ENCODE measurements at regions not wholly inside any gene's neighbourhood (a gene's known extent, or its start where the extent isn't known, plus 50 kb on each side); places are given as distances from the start of the nearest gene placed in this dataset.

GRCh38 chr21:28489821-28490350, 502.8 kb downstream of the LTN1 start:
- Histone ChIP-seq H3K4me3 (ENCODE audit: low read length in 2 of 2) (no peak overlapping the region), H3K27ac (ENCODE audit: low read depth in 1 of 2, low read length in 2 of 2) (peak overlapping the region in 1 of 2 donors; percentile 76), H3K9me3 (ENCODE audit: control insufficient read depth, low read length) (no peaks in the 10 kb centered on the region), H3K4me1 (ENCODE audit: control insufficient read depth in 1 of 2, insufficient read depth in 2 of 2, low read length in 2 of 2) (peaks cover 0 to 9% of the 10 kb centered on the region in 2 donors), H3K27me3 (ENCODE audit: control insufficient read depth in 1 of 2, insufficient read depth in 2 of 2, low read length in 1 of 2) (no peaks in the 10 kb centered on the region), H3K36me3 (ENCODE audit: control insufficient read depth in 1 of 2, insufficient read depth in 2 of 2, low read length in 1 of 2) (no peaks in the 10 kb centered on the region)
- DNase-seq (no peak), ATAC-seq (ENCODE audit: low FRiP score) (no peak)
- WGBS, 2 donors, result 31 to 34% methylated on average over 3 of the region's 3 CpGs
- intact Hi-C loops (cut with DNase I), result loop anchor here in 1 of 2 donors (10.0 kb wide), 1 partner anchor 145 kb away; no protein-coding TSS in a partner anchor

- Histone ChIP-seq H3K4me1 (ENCODE audit: control insufficient read depth in 1 of 2, insufficient read depth in 2 of 2, low read length in 2 of 2) (peaks cover 0 to 9% of the 10 kb centered on the region in 2 donors), H3K36me3 (ENCODE audit: control insufficient read depth in 1 of 2, insufficient read depth in 2 of 2, low read length in 1 of 2) (no peaks in the 10 kb centered on the region), H3K9me3 (ENCODE audit: control insufficient read depth, low read length) (no peaks in the 10 kb centered on the region), H3K4me3 (ENCODE audit: low read length in 2 of 2) (no peak overlapping the region), H3K27ac (ENCODE audit: low read depth in 1 of 2, low read length in 2 of 2) (peak overlapping the region in 1 of 2 donors; percentile 66), H3K27me3 (ENCODE audit: control insufficient read depth in 1 of 2, insufficient read depth in 2 of 2, low read length in 1 of 2) (no peaks in the 10 kb centered on the region)
- intact Hi-C loops (cut with DNase I), result loop anchor here in 1 of 2 donors (10.0 kb wide), 1 partner anchor 146 kb away; no protein-coding TSS in a partner anchor
- DNase-seq (no peak), ATAC-seq (ENCODE audit: low FRiP score) (no peak)
- 64 to 83% methylated on average over 7 of the region's 7 CpGs for WGBS, 2 donors
These were observed 503.5 kb downstream of the LTN1 start for GRCh38 chr21:28489162-28489561.

GRCh38 chr21:28487455-28488070, 505.1 kb downstream of the LTN1 start:
- Histone ChIP-seq H3K9me3 (ENCODE audit: control insufficient read depth, low read length) (no peaks in the 10 kb centered on the region), H3K27ac (ENCODE audit: low read depth in 1 of 2, low read length in 2 of 2) (no peak overlapping the region), H3K36me3 (ENCODE audit: control insufficient read depth in 1 of 2, insufficient read depth in 2 of 2, low read length in 1 of 2) (no peaks in the 10 kb centered on the region), H3K4me3 (ENCODE audit: low read length in 2 of 2) (no peak overlapping the region), H3K27me3 (ENCODE audit: control insufficient read depth in 1 of 2, insufficient read depth in 2 of 2, low read length in 1 of 2) (no peaks in the 10 kb centered on the region), H3K4me1 (ENCODE audit: control insufficient read depth in 1 of 2, insufficient read depth in 2 of 2, low read length in 2 of 2) (peaks cover 0 to 9% of the 10 kb centered on the region in 2 donors)
- DNase-seq, result no peak
- 78 to 83% methylated on average over 9 of the region's 9 CpGs for WGBS, 2 donors
- ATAC-seq (ENCODE audit: low FRiP score), result no peak
- intact Hi-C loops (cut with DNase I), result loop anchor here in 1 of 2 donors (10.0 kb wide), 1 partner anchor 147 kb away; no protein-coding TSS in a partner anchor

GRCh38 chr21:28485301-28486022, 507.2 kb downstream of the LTN1 start:
- DNase-seq (no peak), ATAC-seq (ENCODE audit: low FRiP score) (no peak)
- Histone ChIP-seq H3K9me3 (ENCODE audit: control insufficient read depth, low read length) (no peaks in the 10 kb centered on the region), H3K36me3 (ENCODE audit: control insufficient read depth in 1 of 2, insufficient read depth in 2 of 2, low read length in 1 of 2) (no peaks in the 10 kb centered on the region), H3K4me3 (ENCODE audit: low read length in 2 of 2) (no peak overlapping the region), H3K27ac (ENCODE audit: low read depth in 1 of 2, low read length in 2 of 2) (peak overlapping the region in 1 of 2 donors; percentile 53), H3K27me3 (ENCODE audit: control insufficient read depth in 1 of 2, insufficient read depth in 2 of 2, low read length in 1 of 2) (no peaks in the 10 kb centered on the region), H3K4me1 (ENCODE audit: control insufficient read depth in 1 of 2, insufficient read depth in 2 of 2, low read length in 2 of 2) (peaks cover 0 to 9% of the 10 kb centered on the region in 2 donors)
- WGBS, 2 donors, result 6 to 12% methylated on average over 4 of the region's 4 CpGs
- intact Hi-C loops (cut with DNase I), result loop anchor here in 1 of 2 donors (10.0 kb wide), 1 partner anchor 149 kb away; no protein-coding TSS in a partner anchor

GRCh38 chr21:28483301-28484035, 509.2 kb downstream of the LTN1 start:
- H3K36me3 ChIP-seq (ENCODE audit: control insufficient read depth in 1 of 2, insufficient read depth in 2 of 2, low read length in 1 of 2), result no peaks in the 10 kb centered on the region
- H3K9me3 ChIP-seq (ENCODE audit: control insufficient read depth, low read length), result no peaks in the 10 kb centered on the region
- WGBS, 2 donors, result 73 to 79% methylated on average over 3 of the region's 3 CpGs
- intact Hi-C loops (cut with DNase I), result loop anchor here in 1 of 2 donors (10.0 kb wide), 1 partner anchor 151 kb away; no protein-coding TSS in a partner anchor
- H3K4me3 ChIP-seq (ENCODE audit: low read length in 2 of 2), result no peak overlapping the region
- peak overlapping the region in 1 of 2 donors; percentile 10 for H3K27ac ChIP-seq (ENCODE audit: low read depth in 1 of 2, low read length in 2 of 2)
- no peak for ATAC-seq (ENCODE audit: low FRiP score)
- DNase-seq, result no peak
- peaks cover 0 to 4% of the 10 kb centered on the region in 2 donors for H3K4me1 ChIP-seq (ENCODE audit: control insufficient read depth in 1 of 2, insufficient read depth in 2 of 2, low read length in 2 of 2)
- no peaks in the 10 kb centered on the region for H3K27me3 ChIP-seq (ENCODE audit: control insufficient read depth in 1 of 2, insufficient read depth in 2 of 2, low read length in 1 of 2)

- DNase-seq (no peak), ATAC-seq (ENCODE audit: low FRiP score) (no peak)
- no peak overlapping the region for H3K4me3 ChIP-seq (ENCODE audit: low read length in 2 of 2)
- H3K27ac ChIP-seq (ENCODE audit: low read depth in 1 of 2, low read length in 2 of 2), result no peak overlapping the region
- no peaks in the 10 kb centered on the region for H3K36me3 ChIP-seq (ENCODE audit: control insufficient read depth in 1 of 2, insufficient read depth in 2 of 2, low read length in 1 of 2)
- no peaks in the 10 kb centered on the region for H3K27me3 ChIP-seq (ENCODE audit: control insufficient read depth in 1 of 2, insufficient read depth in 2 of 2, low read length in 1 of 2)
- intact Hi-C loops (cut with DNase I), result loop anchor here in 1 of 2 donors (10.0 kb wide), 1 partner anchor 152 kb away; no protein-coding TSS in a partner anchor
- peaks cover 0 to 4% of the 10 kb centered on the region in 2 donors for H3K4me1 ChIP-seq (ENCODE audit: control insufficient read depth in 1 of 2, insufficient read depth in 2 of 2, low read length in 2 of 2)
- H3K9me3 ChIP-seq (ENCODE audit: control insufficient read depth, low read length), result no peaks in the 10 kb centered on the region
- 62 to 83% methylated on average over 4 of the region's 4 CpGs for WGBS, 2 donors
These were observed 510.0 kb downstream of the LTN1 start for GRCh38 chr21:28482657-28483056.

- H3K4me1 ChIP-seq (ENCODE audit: control insufficient read depth in 1 of 2, insufficient read depth in 2 of 2, low read length in 2 of 2), result peaks cover 0 to 4% of the 10 kb centered on the region in 2 donors
- no peaks in the 10 kb centered on the region for H3K27me3 ChIP-seq (ENCODE audit: control insufficient read depth in 1 of 2, insufficient read depth in 2 of 2, low read length in 1 of 2)
- H3K4me3 ChIP-seq (ENCODE audit: low read length in 2 of 2), result no peak overlapping the region
- 77 to 96% methylated on average over 5 of the region's 5 CpGs for WGBS, 2 donors
- ATAC-seq (ENCODE audit: low FRiP score) (no peak), DNase-seq (no peak)
- H3K36me3 ChIP-seq (ENCODE audit: control insufficient read depth in 1 of 2, insufficient read depth in 2 of 2, low read length in 1 of 2), result no peaks in the 10 kb centered on the region
- H3K27ac ChIP-seq (ENCODE audit: low read depth in 1 of 2, low read length in 2 of 2), result no peak overlapping the region
- intact Hi-C loops (cut with DNase I), result loop anchor here in 1 of 2 donors (10.0 kb wide), 1 partner anchor 154 kb away; no protein-coding TSS in a partner anchor
- no peaks in the 10 kb centered on the region for H3K9me3 ChIP-seq (ENCODE audit: control insufficient read depth, low read length)
These were observed 512.2 kb downstream of the LTN1 start for GRCh38 chr21:28480470-28480869.

- no peaks in the 10 kb centered on the region for H3K4me1 ChIP-seq (ENCODE audit: control insufficient read depth in 1 of 2, insufficient read depth in 2 of 2, low read length in 2 of 2)
- no peak overlapping the region for H3K27ac ChIP-seq (ENCODE audit: low read depth in 1 of 2, low read length in 2 of 2)
- intact Hi-C loops (cut with DNase I), result no loop called here
- WGBS, 2 donors, result 86 to 90% methylated on average over 2 of the region's 2 CpGs
- H3K36me3 ChIP-seq (ENCODE audit: control insufficient read depth in 1 of 2, insufficient read depth in 2 of 2, low read length in 1 of 2), result no peaks in the 10 kb centered on the region
- H3K4me3 ChIP-seq (ENCODE audit: low read length in 2 of 2), result no peak overlapping the region
- ATAC-seq (ENCODE audit: low FRiP score) (peak; percentile 56), DNase-seq (no peak)
- H3K27me3 ChIP-seq (ENCODE audit: control insufficient read depth in 1 of 2, insufficient read depth in 2 of 2, low read length in 1 of 2), result no peaks in the 10 kb centered on the region
- no peaks in the 10 kb centered on the region for H3K9me3 ChIP-seq (ENCODE audit: control insufficient read depth, low read length)
These were observed 519.0 kb downstream of the LTN1 start for GRCh38 chr21:28473530-28474220.
